ENCODE measurements at regions not wholly inside any gene's neighbourhood (a gene's known extent, or its start where the extent isn't known, plus 50 kb on each side); places are given as distances from the start of the nearest gene placed in this dataset.
"Not testable (repeated sequence)": the region's sequence is repeated elsewhere in the genome, so short reads cannot be mapped to it uniquely, and the experiment has no call there.

- DNase-seq = no peak
Observed at GRCh38 chr12:24356240-24356804, 406.9 kb upstream of the SOX5 start.

GRCh38 chr12:24352363-24352762, 402.9 kb upstream of the SOX5 start:
- DNase-seq = no peak

GRCh38 chr12:24349051-24349799, 399.8 kb upstream of the SOX5 start:
- DNase-seq = no peak

- not testable (repeated sequence) for DNase-seq
Observed at GRCh38 chr12:24348180-24348579, 398.7 kb upstream of the SOX5 start.

GRCh38 chr12:24328261-24328660, 378.8 kb upstream of the SOX5 start:
- DNase-seq = peak; percentile 88

- no peak for DNase-seq
Observed at GRCh38 chr12:24325331-24325730, 375.9 kb upstream of the SOX5 start.

GRCh38 chr12:24307716-24308335, 358.4 kb upstream of the SOX5 start:
- DNase-seq = no peak

- no peak for DNase-seq
Observed at GRCh38 chr12:24307153-24307552, 357.7 kb upstream of the SOX5 start.

- DNase-seq = no peak
Observed at GRCh38 chr12:24306001-24306400, 356.5 kb upstream of the SOX5 start.

- DNase-seq = no peak
Observed at GRCh38 chr12:24304285-24304684, 354.8 kb upstream of the SOX5 start.

GRCh38 chr12:24302708-24303107, 353.2 kb upstream of the SOX5 start:
- DNase-seq = no peak

- DNase-seq = no peak
Observed at GRCh38 chr12:24297516-24297915, 348.0 kb upstream of the SOX5 start.

GRCh38 chr12:24293549-24293948, 344.1 kb upstream of the SOX5 start:
- no peak for DNase-seq

GRCh38 chr12:24287963-24288362, 338.5 kb upstream of the SOX5 start:
- DNase-seq = no peak

- DNase-seq = no peak
Observed at GRCh38 chr12:24285448-24285847, 336.0 kb upstream of the SOX5 start.

GRCh38 chr12:24281341-24281740, 331.9 kb upstream of the SOX5 start:
- no peak for DNase-seq

- no peak for DNase-seq
Observed at GRCh38 chr12:24280056-24280842, 330.8 kb upstream of the SOX5 start.

GRCh38 chr12:24278832-24279231, 329.4 kb upstream of the SOX5 start:
- DNase-seq = no peak

- DNase-seq = no peak
Observed at GRCh38 chr12:24270965-24271364, 321.5 kb upstream of the SOX5 start.

GRCh38 chr12:24270464-24270863, 321.0 kb upstream of the SOX5 start:
- no peak for DNase-seq

GRCh38 chr12:24268663-24269186, 319.3 kb upstream of the SOX5 start:
- no peak for DNase-seq

- no peak for DNase-seq
Observed at GRCh38 chr12:24266982-24267381, 317.5 kb upstream of the SOX5 start.

GRCh38 chr12:24256684-24257083, 307.2 kb upstream of the SOX5 start:
- DNase-seq = no peak
